ENCODE measurements at regions not wholly inside any gene's neighbourhood (a gene's known extent, or its start where the extent isn't known, plus 50 kb on each side); places are given as distances from the start of the nearest gene placed in this dataset.

DNA sequence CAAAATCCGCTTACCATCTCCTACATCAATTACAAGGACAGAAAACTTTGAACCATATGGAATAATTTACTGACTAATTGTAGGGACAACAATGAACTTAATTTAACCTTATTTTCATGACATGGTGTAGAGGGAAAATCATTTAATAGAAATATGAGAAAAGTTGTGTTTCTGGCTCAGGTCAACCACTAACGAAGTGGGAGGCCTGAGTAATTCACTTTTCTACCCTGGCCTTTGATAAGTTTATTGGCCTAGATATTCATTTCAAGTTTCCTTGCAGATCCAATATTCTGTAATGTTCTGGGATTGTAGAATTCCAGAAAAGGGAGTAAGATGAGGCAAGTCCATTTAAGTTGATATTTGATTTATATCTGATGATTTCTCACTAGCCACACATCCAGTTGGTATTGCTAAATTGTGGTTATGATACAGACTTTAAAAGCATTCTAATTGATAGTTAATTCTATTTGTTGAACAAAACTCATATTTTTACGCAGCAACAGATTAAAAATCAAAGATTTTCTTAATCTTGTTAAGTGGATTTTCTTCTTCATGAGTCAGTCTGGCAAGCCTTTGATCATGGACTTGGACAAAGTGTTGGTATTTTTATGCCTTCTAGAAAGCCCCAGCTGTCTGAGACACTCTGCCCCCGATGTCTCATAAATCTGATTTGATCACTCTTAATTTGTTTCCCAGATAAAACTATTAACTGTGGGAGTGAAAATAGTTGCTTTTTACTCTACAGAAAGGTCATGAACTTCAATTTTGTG lies 336.5 kb downstream of the TMEM135 start:
- H3K4me1 ChIP-seq (ENCODE audit: control insufficient read depth in 1 of 2, insufficient read depth in 2 of 2, low read length in 2 of 2): no peaks in the 10 kb centered on the region
- POLR2A ChIA-PET: no interaction called here
- no peaks in the 10 kb centered on the region for H3K9me3 ChIP-seq (ENCODE audit: control insufficient read depth in 1 of 2, insufficient read depth in 1 of 2, low read depth in 1 of 2, low read length in 2 of 2)
- no peaks in the 10 kb centered on the region for H3K36me3 ChIP-seq (ENCODE audit: control insufficient read depth in 1 of 2, insufficient read depth in 2 of 2, low read length in 2 of 2)
- RAD21 ChIA-PET (ENCODE audit: low non-redundant PET in 1 of 2, low total read pairs in 2 of 2, uncharacterized antibody in 2 of 2, unreplicated experiment in 2 of 2): no interaction called here
- H3K4me2 ChIP-seq (ENCODE audit: low read length): no peak overlapping the region
- H3K27me3 ChIP-seq (ENCODE audit: insufficient read depth, low read length): no peaks in the 10 kb centered on the region
- intact Hi-C loops (cut with micrococcal nuclease): loop anchor here (5.0 kb wide), 1 partner anchor 38 kb away; no protein-coding TSS in a partner anchor
- no peaks in the 10 kb centered on the region for H3K9me2 ChIP-seq (ENCODE audit: insufficient read depth)
- no peak overlapping the region for H3K9ac ChIP-seq (ENCODE audit: low read length)
- DNase-seq (ENCODE audit: low read depth, low spot score) (no peak), ATAC-seq (no peak)
- no TSS peak for BruUV-seq (replicated peaks)
- H3K27ac ChIP-seq (ENCODE audit: low read depth, low read length): no peak overlapping the region
- no peak overlapping the region for H3K4me3 ChIP-seq (replicated peaks in 1 of 2; ENCODE audit: low read depth in 1 of 2, low read length in 2 of 2)
- TF ChIP-seq ELF1 (IDR thresholded peaks at IDR 0.05; ENCODE audit: borderline replicate concordance, low read depth): no peak
- TF ChIP-seq POLR2A (IDR thresholded peaks at IDR 0.05; ENCODE audit: borderline replicate concordance, extremely low read depth, insufficient read depth, insufficient read length): no peak
- TF ChIP-seq, protein P1, sequence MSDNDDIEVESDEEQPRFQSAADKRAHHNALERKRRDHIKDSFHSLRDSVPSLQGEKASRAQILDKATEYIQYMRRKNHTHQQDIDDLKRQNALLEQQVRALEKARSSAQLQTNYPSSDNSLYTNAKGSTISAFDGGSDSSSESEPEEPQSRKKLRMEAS (IDR thresholded peaks at IDR 0.05): no peak
- TF ChIP-seq POLR2AphosphoS5 (IDR thresholded peaks at IDR 0.05; ENCODE audit: low read depth, low read length): no peak
- no peaks in the 10 kb centered on the region for H3K79me2 ChIP-seq (ENCODE audit: insufficient read depth, low read length)
- H4K20me1 ChIP-seq (ENCODE audit: insufficient read depth): no peaks in the 10 kb centered on the region
- CTCF ChIA-PET: no interaction called here
- no peak overlapping the region for H2AFZ ChIP-seq (ENCODE audit: low read depth, low read length, poor library complexity, severe bottlenecking)

Measured in HCT116 (cell line).